ENCODE measurements at regions not wholly inside any gene's neighbourhood (a gene's known extent, or its start where the extent isn't known, plus 50 kb on each side); places are given as distances from the start of the nearest gene placed in this dataset.

GRCh38 chr1:79885101-79885500, 878.6 kb upstream of the ADGRL4 start:
- no peak for FAIRE-seq

- no peak for FAIRE-seq
Measured at GRCh38 chr1:79877086-79877485, 870.6 kb upstream of the ADGRL4 start.

GRCh38 chr1:79875187-79875586, 868.7 kb upstream of the ADGRL4 start:
- FAIRE-seq, result no peak

- no peak for FAIRE-seq
Measured at GRCh38 chr1:79874289-79874688, 867.8 kb upstream of the ADGRL4 start.

GRCh38 chr1:79859212-79859948, 852.9 kb upstream of the ADGRL4 start:
- FAIRE-seq, result peak; percentile 74

GRCh38 chr1:79852004-79852403, 845.5 kb upstream of the ADGRL4 start:
- FAIRE-seq, result no peak

GRCh38 chr1:79849388-79849787, 842.9 kb upstream of the ADGRL4 start:
- no peak for FAIRE-seq

GRCh38 chr1:79848316-79848715, 841.8 kb upstream of the ADGRL4 start:
- no peak for FAIRE-seq

GRCh38 chr1:79847700-79848099, 841.2 kb upstream of the ADGRL4 start:
- FAIRE-seq, result no peak

- FAIRE-seq, result no peak
Measured at GRCh38 chr1:79845936-79846335, 839.4 kb upstream of the ADGRL4 start.

GRCh38 chr1:79842811-79843210, 836.3 kb upstream of the ADGRL4 start:
- no peak for FAIRE-seq

- no peak for FAIRE-seq
Measured at GRCh38 chr1:79839882-79840281, 833.4 kb upstream of the ADGRL4 start.

- no peak for FAIRE-seq
Measured at GRCh38 chr1:79827446-79827845, 820.9 kb upstream of the ADGRL4 start.

- FAIRE-seq, result no peak
Measured at GRCh38 chr1:79825551-79825950, 819.0 kb upstream of the ADGRL4 start.

GRCh38 chr1:79822053-79822452, 815.5 kb upstream of the ADGRL4 start:
- FAIRE-seq, result no peak

GRCh38 chr1:79819140-79819539, 812.6 kb upstream of the ADGRL4 start:
- FAIRE-seq, result no peak

GRCh38 chr1:79817031-79817560, 810.6 kb upstream of the ADGRL4 start:
- FAIRE-seq, result no peak

- no peak for FAIRE-seq
Measured at GRCh38 chr1:79815115-79815514, 808.6 kb upstream of the ADGRL4 start.

- no peak for FAIRE-seq
Measured at GRCh38 chr1:79811173-79811572, 804.6 kb upstream of the ADGRL4 start.

GRCh38 chr1:79808816-79809475, 802.4 kb upstream of the ADGRL4 start:
- no peak for FAIRE-seq

- FAIRE-seq, result no peak
Measured at GRCh38 chr1:79807816-79808215, 801.3 kb upstream of the ADGRL4 start.

- no peak for FAIRE-seq
Measured at GRCh38 chr1:79797487-79797886, 791.0 kb upstream of the ADGRL4 start.

- no peak for FAIRE-seq
Measured at GRCh38 chr1:79796434-79796833, 789.9 kb upstream of the ADGRL4 start.

- no peak for FAIRE-seq
Measured at GRCh38 chr1:79792219-79792930, 785.8 kb upstream of the ADGRL4 start.

Data from endometrium (tissue), 2 donors.